ENCODE measurements at regions not wholly inside any gene's neighbourhood (a gene's known extent, or its start where the extent isn't known, plus 50 kb on each side); places are given as distances from the start of the nearest gene placed in this dataset.

- TF ChIP-seq, protein P1, sequence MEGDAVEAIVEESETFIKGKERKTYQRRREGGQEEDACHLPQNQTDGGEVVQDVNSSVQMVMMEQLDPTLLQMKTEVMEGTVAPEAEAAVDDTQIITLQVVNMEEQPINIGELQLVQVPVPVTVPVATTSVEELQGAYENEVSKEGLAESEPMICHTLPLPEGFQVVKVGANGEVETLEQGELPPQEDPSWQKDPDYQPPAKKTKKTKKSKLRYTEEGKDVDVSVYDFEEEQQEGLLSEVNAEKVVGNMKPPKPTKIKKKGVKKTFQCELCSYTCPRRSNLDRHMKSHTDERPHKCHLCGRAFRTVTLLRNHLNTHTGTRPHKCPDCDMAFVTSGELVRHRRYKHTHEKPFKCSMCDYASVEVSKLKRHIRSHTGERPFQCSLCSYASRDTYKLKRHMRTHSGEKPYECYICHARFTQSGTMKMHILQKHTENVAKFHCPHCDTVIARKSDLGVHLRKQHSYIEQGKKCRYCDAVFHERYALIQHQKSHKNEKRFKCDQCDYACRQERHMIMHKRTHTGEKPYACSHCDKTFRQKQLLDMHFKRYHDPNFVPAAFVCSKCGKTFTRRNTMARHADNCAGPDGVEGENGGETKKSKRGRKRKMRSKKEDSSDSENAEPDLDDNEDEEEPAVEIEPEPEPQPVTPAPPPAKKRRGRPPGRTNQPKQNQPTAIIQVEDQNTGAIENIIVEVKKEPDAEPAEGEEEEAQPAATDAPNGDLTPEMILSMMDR (IDR thresholded peaks at IDR 0.05), result no peak
- no peak for TF ChIP-seq POLR2A (IDR thresholded peaks at IDR 0.05)
Observed at GRCh38 chr7:34497153-34497777, 160.8 kb upstream of the NPSR1 start.

Data from prostate gland (tissue), 2 donors.